ENCODE measurements at regions not wholly inside any gene's neighbourhood (a gene's known extent, or its start where the extent isn't known, plus 50 kb on each side); places are given as distances from the start of the nearest gene placed in this dataset.

GRCh38 chr3:159937561-159938166, 51.0 kb upstream of the IL12A start:
- H3K9me1 ChIP-seq (ENCODE audit: control insufficient read depth, extremely low read depth, insufficient read depth, low read length) = no peaks in the 10 kb centered on the region
- dilution Hi-C loops (cut with MboI; ENCODE audit: extremely low pct_ligation_motif_present, low sequenced_read_pairs) = no loop called here
- H3K4me2 ChIP-seq (ENCODE audit: control insufficient read depth, extremely low read depth, insufficient read depth, low read depth, low read length) = no peak overlapping the region
- no peaks in the 10 kb centered on the region for H4K20me1 ChIP-seq (ENCODE audit: control insufficient read depth, extremely low read depth, insufficient read depth, low read length)
- TF ChIP-seq CTCF (optimal IDR thresholded peaks at IDR 0.05 in 1 of 3, IDR thresholded peaks at IDR 0.05 in 1 of 3, conservative IDR thresholded peaks at IDR 0.05 in 1 of 3; ENCODE audit: extremely low read depth in 1 of 3, insufficient read depth in 2 of 3, low read length in 3 of 3) (no peak), EZH2 (IDR thresholded peaks at IDR 0.05; ENCODE audit: low read length) (no peak)
- H3K79me2 ChIP-seq (ENCODE audit: control insufficient read depth, insufficient read depth, low read length) = no peaks in the 10 kb centered on the region
- no peak for DNase-seq (ENCODE audit: low read depth, low spot score)
- no peaks in the 10 kb centered on the region for H3K36me3 ChIP-seq (ENCODE audit: control insufficient read depth in 2 of 2, extremely low read depth in 1 of 2, insufficient read depth in 2 of 2, low read length in 2 of 2)
- no peaks in the 10 kb centered on the region for H3K27me3 ChIP-seq (ENCODE audit: control insufficient read depth, extremely low read depth, insufficient read depth, low read length)
- H3K9ac ChIP-seq (ENCODE audit: control insufficient read depth, extremely low read depth, insufficient read depth, low read length) = no peak overlapping the region
- no peak for FAIRE-seq
- no peak overlapping the region for H2AFZ ChIP-seq (ENCODE audit: control insufficient read depth, low read length)
- H3K4me3 ChIP-seq (ENCODE audit: control insufficient read depth in 2 of 3, extremely low read depth in 1 of 3, insufficient read depth in 2 of 3, low read depth in 1 of 3, low read length in 3 of 3) = no peak overlapping the region
- H3K9me3 ChIP-seq (ENCODE audit: control insufficient read depth, low read depth, low read length) = peaks cover 5% of the 10 kb centered on the region
- H3K27ac ChIP-seq (ENCODE audit: control insufficient read depth, insufficient read depth, low read length) = no peak overlapping the region
- H3K4me1 ChIP-seq (ENCODE audit: control insufficient read depth, extremely low read depth, insufficient read depth, low read length) = peaks cover 6% of the 10 kb centered on the region

- no peaks in the 10 kb centered on the region for H4K20me1 ChIP-seq (ENCODE audit: control insufficient read depth, extremely low read depth, insufficient read depth, low read length)
- H3K27ac ChIP-seq (ENCODE audit: control insufficient read depth, insufficient read depth, low read length) = no peak overlapping the region
- H3K9ac ChIP-seq (ENCODE audit: control insufficient read depth, extremely low read depth, insufficient read depth, low read length) = no peak overlapping the region
- H3K36me3 ChIP-seq (ENCODE audit: control insufficient read depth in 2 of 2, extremely low read depth in 1 of 2, insufficient read depth in 2 of 2, low read length in 2 of 2) = no peaks in the 10 kb centered on the region
- no peak for DNase-seq (ENCODE audit: low read depth, low spot score)
- TF ChIP-seq EZH2 (IDR thresholded peaks at IDR 0.05; ENCODE audit: low read length) (no peak), CTCF (optimal IDR thresholded peaks at IDR 0.05 in 1 of 3, IDR thresholded peaks at IDR 0.05 in 1 of 3, conservative IDR thresholded peaks at IDR 0.05 in 1 of 3; ENCODE audit: extremely low read depth in 1 of 3, insufficient read depth in 2 of 3, low read length in 3 of 3) (no peak)
- H3K9me1 ChIP-seq (ENCODE audit: control insufficient read depth, extremely low read depth, insufficient read depth, low read length) = no peaks in the 10 kb centered on the region
- H2AFZ ChIP-seq (ENCODE audit: control insufficient read depth, low read length) = no peak overlapping the region
- FAIRE-seq = no peak
- H3K4me1 ChIP-seq (ENCODE audit: control insufficient read depth, extremely low read depth, insufficient read depth, low read length) = peaks cover 6% of the 10 kb centered on the region
- H3K4me2 ChIP-seq (ENCODE audit: control insufficient read depth, extremely low read depth, insufficient read depth, low read depth, low read length) = no peak overlapping the region
- no peaks in the 10 kb centered on the region for H3K27me3 ChIP-seq (ENCODE audit: control insufficient read depth, extremely low read depth, insufficient read depth, low read length)
- dilution Hi-C loops (cut with MboI; ENCODE audit: extremely low pct_ligation_motif_present, low sequenced_read_pairs) = no loop called here
- H3K79me2 ChIP-seq (ENCODE audit: control insufficient read depth, insufficient read depth, low read length) = no peaks in the 10 kb centered on the region
- H3K4me3 ChIP-seq (ENCODE audit: control insufficient read depth in 2 of 3, extremely low read depth in 1 of 3, insufficient read depth in 2 of 3, low read depth in 1 of 3, low read length in 3 of 3) = no peak overlapping the region
- H3K9me3 ChIP-seq (ENCODE audit: control insufficient read depth, low read depth, low read length) = peaks cover 5% of the 10 kb centered on the region
Observed at GRCh38 chr3:159938714-159939113, 49.9 kb upstream of the IL12A start.

Small RNA genes lying in the stretch of these regions (small RNA-seq; reads per million reads assigned to genes)
- gene MIR3919 (ENCODE audit: insufficient read length in 3 of 3, low read depth in 3 of 3, low replicate concordance in 1 of 3) = 0 reads per million in 3 experiments
- gene RNU2-31P (ENCODE audit: insufficient read length in 3 of 3, low read depth in 3 of 3, low replicate concordance in 1 of 3) = 0 reads per million in 3 experiments
